Activated naive CD4-positive, alpha-beta T cell treated with anti-CD3 and anti-CD28 coated beads, Interleukin-2, amount 50 U/mL, for 72 hours (primary cell): ENCODE measurements at regions not wholly inside any gene's neighbourhood (a gene's known extent, or its start where the extent isn't known, plus 50 kb on each side); places are given as distances from the start of the nearest gene placed in this dataset.

Experiments used
- ATAC-seq, 2 donors: fragments of 150-1000 bp; cut with Tn5 transposase; 2 replicates each; pipeline ENCODE4 v1.10.0; 2021; ENCODE audit warnings: mild to moderate bottlenecking in 2 of 2, moderate library complexity in 2 of 2
- DNase-seq, 2 donors: peaks; one replicate each; pipeline ENCODE4 v3.0.0; 2021 to 2022; ENCODE audit warnings: low spot score in 2 of 2
- H3K27ac Mint-ChIP-seq, 2 donors: one replicate each; pipeline ENCODE4 v1.8.0; 2022; ENCODE audit warnings: mild to moderate bottlenecking in 2 of 2, mixed read lengths in 2 of 2
- H3K36me3 Mint-ChIP-seq, 2 donors: one replicate each; pipeline ENCODE4 v1.8.0; 2022; ENCODE audit warnings: mixed read lengths in 2 of 2
- H3K9me3 Mint-ChIP-seq, 2 donors: one replicate each; pipeline ENCODE4 v1.8.0; 2022; ENCODE audit warnings: mixed read lengths in 2 of 2

- Mint-ChIP-seq H3K9me3 (peaks cover 8 to 11% of the 10 kb centered on the region in 2 donors), H3K27ac (no peak overlapping the region), H3K36me3 (peaks cover 0 to 5% of the 10 kb centered on the region in 2 donors)
- no peak for DNase-seq
- no peak for ATAC-seq
These were observed 611.0 kb upstream of the PABPC4L start for GRCh38 chr4:134812611-134813010.

DNA sequence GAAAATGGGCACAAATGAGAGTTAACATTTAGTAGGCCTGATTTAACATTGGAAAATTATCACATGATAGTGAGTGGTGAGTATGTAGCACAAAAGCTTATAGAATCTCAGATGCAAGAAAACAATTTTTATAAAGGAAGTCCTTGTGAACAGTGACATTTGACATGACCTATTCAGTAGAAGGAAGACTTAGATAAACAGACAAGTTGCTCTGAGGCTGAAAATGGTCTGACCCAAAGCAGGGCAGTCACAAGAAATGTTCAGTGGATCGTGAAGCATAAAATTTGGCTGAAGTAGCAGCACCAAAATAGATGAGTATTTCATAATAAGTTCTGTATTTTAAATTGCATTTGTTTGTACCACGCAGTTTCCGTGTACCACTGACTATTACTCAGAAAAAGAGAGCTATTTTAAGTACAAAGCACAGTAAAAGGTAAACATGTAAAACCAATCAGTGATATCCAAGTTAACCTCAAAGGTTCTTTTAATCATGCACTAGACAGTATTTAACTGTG lies 605.7 kb upstream of the PABPC4L start:
- Mint-ChIP-seq H3K9me3 (peaks cover 0 to 4% of the 10 kb centered on the region in 2 donors), H3K27ac (no peak overlapping the region), H3K36me3 (no peaks in the 10 kb centered on the region)
- DNase-seq (no peak), ATAC-seq (no peak)

DNA sequence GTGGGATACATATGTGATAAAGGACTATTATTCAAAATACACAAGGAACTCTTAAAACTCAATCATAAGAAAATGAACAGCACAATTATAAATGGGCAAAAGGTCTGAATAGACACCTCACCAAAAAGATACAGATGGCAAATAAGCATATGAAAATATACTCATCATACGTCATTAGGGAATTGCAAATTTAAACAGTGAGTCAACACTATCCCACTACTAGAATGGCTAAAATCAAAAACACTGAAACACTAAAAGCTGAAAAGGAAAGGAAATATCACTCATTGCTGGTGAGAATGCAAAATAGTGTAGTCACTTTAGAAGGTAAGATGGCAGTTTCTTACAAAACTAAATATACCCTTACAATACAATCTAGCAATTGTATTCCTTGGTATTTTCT lies 597.0 kb upstream of the PABPC4L start:
- Mint-ChIP-seq H3K36me3 (no peaks in the 10 kb centered on the region), H3K27ac (no peak overlapping the region), H3K9me3 (peaks cover 11 to 26% of the 10 kb centered on the region in 2 donors)
- DNase-seq = no peak
- no peak for ATAC-seq

- H3K9me3 Mint-ChIP-seq = peaks cover 47 to 59% of the 10 kb centered on the region in 2 donors
- no peak for DNase-seq
These were observed 585.7 kb upstream of the PABPC4L start for GRCh38 chr4:134787315-134787714.

GRCh38 chr4:134780244-134780643 lies 578.7 kb upstream of the PABPC4L start:
- Mint-ChIP-seq H3K9me3 (peaks cover 28 to 29% of the 10 kb centered on the region in 2 donors), H3K36me3 (peaks cover 0 to 14% of the 10 kb centered on the region in 2 donors), H3K27ac (no peak overlapping the region)
- DNase-seq (no peak), ATAC-seq (no peak)

More at GRCh38 chr4:134787315-134787714, 585.7 kb upstream of the PABPC4L start:
- ATAC-seq = no peak
- no peak overlapping the region for H3K27ac Mint-ChIP-seq
- peaks cover 0 to 41% of the 10 kb centered on the region in 2 donors for H3K36me3 Mint-ChIP-seq

GRCh38 chr4:134777606-134778005 lies 576.0 kb upstream of the PABPC4L start:
- Mint-ChIP-seq H3K36me3 (peaks cover 0 to 6% of the 10 kb centered on the region in 2 donors), H3K27ac (no peak overlapping the region), H3K9me3 (peaks cover 11 to 16% of the 10 kb centered on the region in 2 donors)
- no peak for ATAC-seq
- no peak for DNase-seq

- peaks cover 12 to 15% of the 10 kb centered on the region in 2 donors for H3K9me3 Mint-ChIP-seq
These were observed 572.0 kb upstream of the PABPC4L start for GRCh38 chr4:134773497-134774000.

DNA sequence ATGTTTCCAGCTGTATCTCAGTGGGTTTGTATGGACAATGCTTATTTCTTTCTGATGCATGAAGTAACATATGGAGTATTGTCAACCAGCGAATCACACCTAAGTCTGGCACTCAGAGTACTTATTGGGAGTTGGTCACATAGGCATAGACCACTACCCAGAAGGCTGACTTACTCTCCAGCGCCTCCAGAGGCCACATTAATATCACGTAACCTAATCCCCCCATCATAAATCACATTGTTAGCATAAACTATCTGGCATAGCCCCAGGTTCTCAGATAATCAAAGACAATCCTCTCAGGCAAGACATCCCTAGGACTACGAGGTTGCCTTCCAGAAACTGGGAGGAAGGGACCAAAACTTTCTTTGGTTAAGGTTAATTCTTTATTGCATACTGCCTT lies 560.5 kb upstream of the PABPC4L start:
- H3K36me3 Mint-ChIP-seq = no peaks in the 10 kb centered on the region
- no peak overlapping the region for H3K27ac Mint-ChIP-seq
- peaks cover 0 to 10% of the 10 kb centered on the region in 2 donors for H3K9me3 Mint-ChIP-seq
- ATAC-seq (no peak), DNase-seq (no peak)

More at GRCh38 chr4:134773497-134774000, 572.0 kb upstream of the PABPC4L start:
- ATAC-seq = no peak
- DNase-seq = no peak
- H3K36me3 Mint-ChIP-seq = peaks cover 0 to 6% of the 10 kb centered on the region in 2 donors
- no peak overlapping the region for H3K27ac Mint-ChIP-seq

DNA sequence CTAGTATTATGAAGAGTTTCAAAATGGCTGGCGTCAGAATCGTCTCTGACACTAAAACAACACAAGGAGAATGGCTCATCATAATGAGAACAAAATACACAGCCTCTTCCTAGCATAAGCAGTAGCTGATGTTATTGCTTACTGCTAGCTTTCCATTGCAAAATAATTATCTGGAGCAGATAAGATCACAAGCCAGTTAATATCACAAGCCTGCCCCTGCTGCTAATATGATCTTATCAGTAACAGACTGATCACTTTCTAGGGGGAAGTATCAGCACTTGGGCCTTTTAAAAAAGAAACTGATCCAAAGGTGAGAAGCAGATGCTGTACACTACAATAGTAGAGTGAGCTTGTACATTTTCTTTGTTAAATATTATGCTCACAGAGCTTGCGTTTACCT lies 554.8 kb upstream of the PABPC4L start:
- H3K27ac Mint-ChIP-seq = no peak overlapping the region
- H3K36me3 Mint-ChIP-seq = no peaks in the 10 kb centered on the region
- peaks cover 4 to 5% of the 10 kb centered on the region in 2 donors for H3K9me3 Mint-ChIP-seq
- ATAC-seq = no peak
- no peak for DNase-seq

GRCh38 chr4:134754301-134755019 lies 552.9 kb upstream of the PABPC4L start:
- H3K27ac Mint-ChIP-seq = no peak overlapping the region
- H3K36me3 Mint-ChIP-seq = no peaks in the 10 kb centered on the region
- peaks cover 3 to 10% of the 10 kb centered on the region in 2 donors for H3K9me3 Mint-ChIP-seq
- DNase-seq (no peak), ATAC-seq (no peak)

GRCh38 chr4:134753390-134753789 lies 551.8 kb upstream of the PABPC4L start:
- Mint-ChIP-seq H3K27ac (no peak overlapping the region), H3K9me3 (peaks cover 7 to 16% of the 10 kb centered on the region in 2 donors), H3K36me3 (no peaks in the 10 kb centered on the region)
- no peak for ATAC-seq
- DNase-seq = no peak

GRCh38 chr4:134747108-134747805 lies 545.7 kb upstream of the PABPC4L start:
- Mint-ChIP-seq H3K27ac (no peak overlapping the region), H3K9me3 (peaks cover 24 to 26% of the 10 kb centered on the region in 2 donors), H3K36me3 (peaks cover 0 to 6% of the 10 kb centered on the region in 2 donors)
- DNase-seq = no peak
- no peak for ATAC-seq

DNA sequence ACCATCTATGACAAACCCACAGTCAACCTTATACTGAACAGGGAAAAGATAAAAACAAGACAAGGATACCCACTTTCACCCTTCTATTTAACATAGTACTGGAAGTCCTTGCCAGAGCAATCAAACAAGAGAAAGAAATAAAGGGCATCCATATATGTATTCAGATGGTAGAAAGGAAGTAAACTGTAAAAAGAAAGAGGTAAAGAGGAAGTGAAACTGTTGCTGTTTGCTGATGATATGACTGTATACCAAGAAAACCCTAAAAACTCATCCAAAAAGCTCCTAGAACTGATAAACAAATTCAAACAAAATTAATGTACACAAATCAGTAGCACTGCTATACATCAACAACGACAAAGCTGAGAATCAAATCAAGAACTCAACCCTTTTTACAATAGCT lies 538.7 kb upstream of the PABPC4L start:
- DNase-seq (no peak), ATAC-seq (no peak)
- Mint-ChIP-seq H3K9me3 (peaks cover 17 to 23% of the 10 kb centered on the region in 2 donors), H3K27ac (no peak overlapping the region), H3K36me3 (peaks cover 0 to 6% of the 10 kb centered on the region in 2 donors)

DNA sequence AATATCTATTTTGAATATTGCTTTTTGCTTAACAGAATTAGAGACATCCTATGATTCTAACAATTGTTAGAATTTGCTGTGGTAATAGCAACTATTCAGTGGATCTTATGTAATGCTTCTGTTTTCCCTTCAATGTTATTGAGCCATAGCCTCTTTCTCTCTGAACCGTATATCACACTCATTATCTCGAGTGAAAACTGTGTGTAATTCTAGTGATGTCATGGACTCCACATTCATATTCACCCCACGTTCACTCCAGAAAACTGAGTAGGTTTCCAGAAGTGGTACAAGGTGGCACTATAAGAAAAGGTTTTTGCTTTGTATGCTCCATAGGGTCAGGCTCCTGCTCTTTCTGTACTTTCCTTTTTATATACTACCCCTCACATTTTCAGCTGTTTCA lies 534.3 kb upstream of the PABPC4L start:
- Mint-ChIP-seq H3K36me3 (no peaks in the 10 kb centered on the region), H3K9me3 (peaks cover 12 to 20% of the 10 kb centered on the region in 2 donors), H3K27ac (no peak overlapping the region)
- no peak for DNase-seq
- ATAC-seq = no peak

DNA sequence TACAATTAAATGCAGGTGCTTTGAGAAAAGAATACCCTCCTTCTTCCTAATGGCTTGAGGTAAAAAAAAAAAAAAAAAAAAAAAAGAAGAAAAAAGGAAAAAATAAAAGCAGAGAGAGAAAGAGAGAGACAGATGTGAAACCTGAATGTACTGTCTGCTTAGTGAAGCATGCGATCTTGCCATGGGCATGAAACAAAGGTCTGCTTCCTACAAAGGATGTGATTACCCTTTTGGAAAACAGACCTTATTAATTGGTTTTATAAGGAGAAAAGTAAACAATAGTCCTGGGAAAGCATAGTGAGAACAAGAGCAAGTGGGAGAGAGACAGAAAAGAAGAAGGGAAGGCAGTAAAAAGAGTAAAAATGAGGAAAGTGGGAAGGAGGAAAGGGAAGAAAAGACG lies 526.1 kb upstream of the PABPC4L start:
- H3K27ac Mint-ChIP-seq = no peak overlapping the region
- DNase-seq (no peak), ATAC-seq (no peak)
- no peaks in the 10 kb centered on the region for H3K36me3 Mint-ChIP-seq
- H3K9me3 Mint-ChIP-seq = peaks cover 16 to 22% of the 10 kb centered on the region in 2 donors

- DNase-seq (no peak), ATAC-seq (no peak)
- H3K9me3 Mint-ChIP-seq = peaks cover 4 to 8% of the 10 kb centered on the region in 2 donors
- H3K36me3 Mint-ChIP-seq = no peaks in the 10 kb centered on the region
- no peak overlapping the region for H3K27ac Mint-ChIP-seq
These were observed 520.7 kb upstream of the PABPC4L start for GRCh38 chr4:134722306-134722705.

- no peaks in the 10 kb centered on the region for H3K36me3 Mint-ChIP-seq
- DNase-seq = no peak
- H3K9me3 Mint-ChIP-seq = peaks cover 4 to 8% of the 10 kb centered on the region in 2 donors
- no peak overlapping the region for H3K27ac Mint-ChIP-seq
- ATAC-seq = no peak
These were observed 518.4 kb upstream of the PABPC4L start for GRCh38 chr4:134720030-134720429.
